Skeletal muscle satellite cell (primary cell): ENCODE measurements at regions not wholly inside any gene's neighbourhood (a gene's known extent, or its start where the extent isn't known, plus 50 kb on each side); places are given as distances from the start of the nearest gene placed in this dataset.

Source experiments
- H3K27me3 ChIP-seq: 2 replicates; pipeline ENCODE4 v1.7.0; 2013; ENCODE audit warnings: low read length; ENCODE audit not compliant: control insufficient read depth, insufficient read depth
- H3K36me3 ChIP-seq: 2 replicates; pipeline ENCODE4 v1.7.0; 2013; ENCODE audit warnings: mild to moderate bottlenecking, control low read depth, low read length; ENCODE audit not compliant: insufficient read depth
- H3K4me1 ChIP-seq: 2 replicates; pipeline ENCODE4 v1.7.0; 2013; ENCODE audit warnings: low read length; ENCODE audit not compliant: control insufficient read depth, insufficient read depth
- H3K4me2 ChIP-seq: 2 replicates; pipeline ENCODE4 v1.7.0; 2013; ENCODE audit warnings: mild to moderate bottlenecking, low read length
- H3K4me3 ChIP-seq: 2 replicates; pipeline ENCODE4 v1.7.0; 2013; ENCODE audit warnings: low read length
- H3K9ac ChIP-seq: 2 replicates; pipeline ENCODE4 v1.7.0; 2013; ENCODE audit warnings: mild to moderate bottlenecking, low read depth, low read length, moderate library complexity
- H3K9me3 ChIP-seq: replicated peaks from 2 replicates; pipeline ENCODE4 v1.7.0; 2013; ENCODE audit warnings: mild to moderate bottlenecking, control low read depth, low read length

DNA sequence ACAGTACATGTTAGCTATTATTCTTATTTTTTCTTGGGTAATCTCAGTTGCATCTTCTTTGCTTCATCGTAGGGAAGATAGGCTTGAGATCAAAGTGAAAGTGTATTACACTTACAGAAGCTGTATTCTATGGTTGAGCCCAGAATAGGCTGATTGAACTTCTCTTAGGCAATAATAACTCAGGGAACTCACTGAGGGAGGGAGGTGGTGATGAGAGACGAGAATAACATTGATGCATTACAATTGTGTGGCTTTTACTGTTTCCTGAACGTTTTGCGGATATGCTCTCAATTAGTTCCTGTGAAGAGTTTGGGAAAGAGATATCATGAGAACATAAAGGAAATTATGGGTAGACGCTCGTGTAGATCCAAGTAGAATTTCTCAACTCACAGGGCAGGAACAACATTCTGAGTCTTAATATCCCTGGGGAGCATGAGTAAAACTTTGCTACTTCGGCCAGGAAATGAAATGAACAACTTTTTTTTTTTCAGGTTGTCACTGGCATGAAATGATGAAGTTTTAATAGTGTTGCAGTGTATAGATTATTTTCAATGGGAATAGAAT, 302.2 kb downstream of the TUSC7 start:
- Histone ChIP-seq H3K4me3 (no peak overlapping the region), H3K9me3 (no peaks in the 10 kb centered on the region), H3K9ac (no peak overlapping the region), H3K4me1 (no peaks in the 10 kb centered on the region), H3K4me2 (no peak overlapping the region), H3K36me3 (no peaks in the 10 kb centered on the region), H3K27me3 (peaks cover 3% of the 10 kb centered on the region)

DNA sequence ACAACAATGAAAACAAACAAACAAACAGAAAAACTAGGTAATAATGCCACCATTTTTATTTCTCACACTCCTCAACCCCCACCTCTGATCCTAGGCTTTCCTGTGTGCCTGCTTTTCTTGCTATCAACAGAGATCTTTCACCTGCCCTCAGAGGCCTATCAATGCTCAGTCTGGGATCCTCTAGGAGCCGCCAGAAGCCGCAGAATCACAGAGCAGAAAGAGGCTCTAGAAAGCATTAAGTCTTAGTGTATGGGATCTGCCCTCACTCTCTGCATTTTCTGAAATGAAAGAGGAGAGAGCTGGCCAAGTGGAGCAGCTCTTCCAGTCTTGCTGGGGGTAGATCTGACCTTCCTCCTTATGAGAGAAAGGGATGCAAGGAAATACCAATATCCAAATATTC, 306.8 kb downstream of the TUSC7 start:
- Histone ChIP-seq H3K27me3 (peaks cover 3% of the 10 kb centered on the region), H3K36me3 (no peaks in the 10 kb centered on the region), H3K4me1 (peaks cover 3% of the 10 kb centered on the region), H3K4me2 (no peak overlapping the region), H3K9ac (no peak overlapping the region), H3K9me3 (no peaks in the 10 kb centered on the region), H3K4me3 (no peak overlapping the region)

DNA sequence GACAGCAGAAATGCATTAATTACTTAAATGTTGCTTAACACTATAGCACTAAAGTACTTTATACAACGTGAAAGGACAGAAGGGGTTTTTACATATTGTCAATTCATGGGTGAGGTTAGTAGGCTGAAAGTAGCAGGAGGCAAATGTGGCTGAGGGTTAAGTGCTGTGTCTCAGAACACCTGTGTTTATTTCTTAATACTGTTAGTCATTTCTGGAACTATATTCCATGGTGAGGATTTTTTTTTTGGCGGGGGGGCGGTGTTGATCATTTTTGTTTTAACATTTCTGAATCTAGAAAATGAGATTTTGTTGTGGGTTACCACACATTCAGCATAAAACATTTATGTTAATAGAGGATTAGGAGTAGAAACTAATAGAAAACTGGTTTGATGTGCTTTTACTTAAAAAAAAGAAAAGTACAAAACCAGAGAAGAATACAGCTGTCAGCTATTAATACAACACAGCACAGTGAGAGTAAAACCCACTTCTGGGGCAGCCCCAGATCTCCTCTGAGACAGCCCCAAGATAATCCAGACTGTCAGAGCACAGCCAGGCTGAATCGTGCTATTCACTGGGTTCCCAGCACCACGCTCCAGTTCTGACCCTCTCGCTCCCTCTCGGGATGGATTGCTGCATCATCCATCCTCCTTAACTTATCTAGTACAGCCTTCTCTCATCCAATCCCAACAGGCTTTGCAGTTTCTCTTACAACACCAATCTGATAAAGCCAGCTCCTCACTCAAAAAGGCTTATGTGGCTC, 307.7 kb downstream of the TUSC7 start:
- Histone ChIP-seq H3K9ac (no peak overlapping the region), H3K9me3 (no peaks in the 10 kb centered on the region)

DNA sequence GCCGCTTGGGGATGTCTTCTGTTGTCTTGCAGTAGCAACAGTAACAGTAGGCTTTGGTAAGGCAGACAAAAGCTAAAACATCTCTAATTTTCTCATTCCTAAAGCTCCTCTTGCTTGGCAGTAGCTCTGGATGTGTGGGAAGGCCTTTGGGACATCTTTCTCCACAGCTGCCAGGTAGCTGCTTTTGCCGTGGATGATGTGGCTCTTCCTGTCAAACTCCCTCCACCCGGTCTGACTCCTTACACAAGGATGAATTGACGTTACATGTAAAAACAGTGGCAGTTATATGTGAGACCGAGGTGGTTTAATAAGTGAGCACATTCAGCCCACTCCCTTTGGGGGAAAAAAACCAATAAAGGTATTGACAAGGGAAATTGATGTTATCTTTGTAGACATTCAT, 309.1 kb downstream of the TUSC7 start:
- Histone ChIP-seq H3K4me2 (peak overlapping the region; percentile 8), H3K36me3 (no peaks in the 10 kb centered on the region), H3K27me3 (peaks cover 3% of the 10 kb centered on the region), H3K4me1 (peaks cover 3% of the 10 kb centered on the region), H3K9me3 (no peaks in the 10 kb centered on the region), H3K4me3 (no peak overlapping the region), H3K9ac (no peak overlapping the region)

More for the DNA sequence above, 307.7 kb downstream of the TUSC7 start:
- Histone ChIP-seq H3K4me2 (no peak overlapping the region), H3K4me1 (peaks cover 3% of the 10 kb centered on the region), H3K27me3 (peaks cover 3% of the 10 kb centered on the region), H3K36me3 (no peaks in the 10 kb centered on the region), H3K4me3 (no peak overlapping the region)

DNA sequence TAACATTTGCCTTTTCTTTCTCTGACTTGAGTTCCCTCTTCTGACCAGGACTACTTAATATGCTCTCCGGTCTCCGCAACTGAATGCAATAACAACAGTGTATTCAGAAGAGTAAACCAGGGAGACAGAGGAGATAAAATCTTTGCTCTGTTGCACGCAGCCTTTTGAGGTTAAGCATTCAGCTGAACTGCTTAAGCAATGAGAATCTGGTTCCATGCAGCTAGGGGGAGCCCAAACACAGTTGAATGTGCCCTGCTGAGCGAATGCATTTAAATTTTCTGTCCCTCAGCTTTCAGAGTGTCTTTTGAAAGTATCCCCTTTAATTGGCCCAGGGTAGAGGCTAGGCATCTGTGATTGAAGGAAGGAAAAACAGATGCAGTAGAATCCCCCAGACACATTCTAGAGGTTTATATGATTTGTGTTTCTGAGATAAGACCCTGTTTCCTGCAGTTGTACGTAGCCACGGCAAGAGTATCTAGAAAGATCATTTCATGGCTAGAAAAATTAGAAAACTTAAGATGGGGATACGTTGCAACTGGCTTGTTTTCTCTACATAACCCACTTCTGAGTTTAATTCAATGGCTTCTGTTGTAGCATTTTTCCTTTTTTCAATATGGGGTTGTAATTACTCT, 309.6 kb downstream of the TUSC7 start:
- peaks cover 3% of the 10 kb centered on the region for H3K27me3 ChIP-seq
- H3K36me3 ChIP-seq: no peaks in the 10 kb centered on the region
- H3K4me1 ChIP-seq: peaks cover 3% of the 10 kb centered on the region
- no peaks in the 10 kb centered on the region for H3K9me3 ChIP-seq
- H3K4me2 ChIP-seq: peak overlapping the region; percentile 68
- H3K4me3 ChIP-seq: no peak overlapping the region
- H3K9ac ChIP-seq: peak overlapping the region; percentile 16

DNA sequence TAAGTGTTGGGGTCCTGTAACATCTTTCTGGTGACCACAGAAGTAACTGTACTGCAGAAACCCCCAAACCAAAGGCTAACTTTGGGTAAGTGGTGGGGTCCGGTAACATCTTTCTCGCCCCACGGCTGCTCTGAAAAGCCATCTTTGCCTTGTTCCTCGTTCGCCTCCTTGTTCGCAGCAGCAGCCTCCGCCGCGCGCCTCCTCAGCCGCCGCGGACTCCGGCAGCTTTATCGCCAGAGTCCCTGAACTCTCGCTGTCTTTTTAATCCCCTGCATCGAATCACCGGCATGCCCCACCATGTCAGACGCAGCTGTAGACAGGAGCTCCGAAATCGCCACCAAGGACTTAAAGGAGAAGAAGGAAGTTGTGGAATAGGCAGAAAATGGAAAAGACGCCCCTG, 316.8 kb downstream of the TUSC7 start:
- no peaks in the 10 kb centered on the region for H3K9me3 ChIP-seq
- no peaks in the 10 kb centered on the region for H3K36me3 ChIP-seq
- H3K4me3 ChIP-seq: no peak overlapping the region
- H3K27me3 ChIP-seq: no peaks in the 10 kb centered on the region
- H3K9ac ChIP-seq: no peak overlapping the region
- H3K4me2 ChIP-seq: no peak overlapping the region
- H3K4me1 ChIP-seq: no peaks in the 10 kb centered on the region

DNA sequence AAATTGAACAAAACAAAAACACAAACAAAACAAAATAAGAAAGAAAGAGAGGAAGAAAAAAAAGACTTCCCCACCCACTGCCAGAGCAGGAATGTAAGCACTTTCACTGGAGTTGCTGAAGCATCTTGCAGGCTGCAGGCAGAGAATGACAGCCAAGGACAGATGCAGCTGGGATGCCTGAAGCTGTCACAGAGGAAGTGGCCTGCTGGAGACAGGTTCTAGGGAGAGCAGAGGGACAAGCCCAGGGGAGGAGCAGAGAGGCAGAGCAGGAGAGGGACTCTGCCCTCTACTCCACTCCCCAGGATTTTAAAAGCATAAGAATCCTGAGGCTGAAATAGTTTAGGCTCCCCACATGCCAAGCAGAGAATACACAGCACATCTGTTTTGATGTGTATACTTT, 326.2 kb downstream of the TUSC7 start:
- Histone ChIP-seq H3K4me1 (peaks cover 23% of the 10 kb centered on the region), H3K27me3 (no peaks in the 10 kb centered on the region), H3K4me2 (peak overlapping the region; percentile 63), H3K36me3 (no peaks in the 10 kb centered on the region), H3K9me3 (no peaks in the 10 kb centered on the region), H3K4me3 (peak overlapping the region; percentile 16), H3K9ac (peak overlapping the region; percentile 30)

DNA sequence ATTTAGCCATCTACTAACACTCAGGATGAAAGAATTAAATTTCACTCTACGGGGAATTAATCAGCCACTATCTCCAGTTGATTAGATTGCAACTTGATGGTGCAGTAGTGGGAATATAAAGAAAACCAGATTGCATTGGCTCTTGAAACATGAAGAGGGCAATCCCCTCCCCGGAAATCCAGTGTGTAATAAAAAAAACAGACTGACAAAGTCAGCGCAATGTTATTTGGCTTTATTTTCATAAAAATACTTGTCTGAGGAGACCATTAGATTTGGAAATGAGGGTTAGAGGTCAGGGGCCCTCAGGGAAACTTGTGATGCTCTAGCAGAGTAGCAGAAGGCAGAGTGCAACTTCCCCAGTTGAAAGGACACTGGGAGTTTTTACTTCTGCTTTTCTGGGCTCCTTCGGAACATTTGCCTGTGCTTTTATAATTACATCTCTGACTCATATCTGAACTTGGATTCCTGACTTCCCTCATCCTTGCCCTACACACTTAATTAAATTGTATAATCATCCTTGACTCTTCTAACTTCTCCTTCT, 326.8 kb downstream of the TUSC7 start:
- H3K4me2 ChIP-seq: peak overlapping the region; percentile 63
- no peaks in the 10 kb centered on the region for H3K27me3 ChIP-seq
- H3K36me3 ChIP-seq: no peaks in the 10 kb centered on the region
- H3K4me3 ChIP-seq: peak overlapping the region; percentile 16
- peak overlapping the region; percentile 60 for H3K9ac ChIP-seq
- H3K4me1 ChIP-seq: peaks cover 23% of the 10 kb centered on the region
- H3K9me3 ChIP-seq: no peaks in the 10 kb centered on the region

DNA sequence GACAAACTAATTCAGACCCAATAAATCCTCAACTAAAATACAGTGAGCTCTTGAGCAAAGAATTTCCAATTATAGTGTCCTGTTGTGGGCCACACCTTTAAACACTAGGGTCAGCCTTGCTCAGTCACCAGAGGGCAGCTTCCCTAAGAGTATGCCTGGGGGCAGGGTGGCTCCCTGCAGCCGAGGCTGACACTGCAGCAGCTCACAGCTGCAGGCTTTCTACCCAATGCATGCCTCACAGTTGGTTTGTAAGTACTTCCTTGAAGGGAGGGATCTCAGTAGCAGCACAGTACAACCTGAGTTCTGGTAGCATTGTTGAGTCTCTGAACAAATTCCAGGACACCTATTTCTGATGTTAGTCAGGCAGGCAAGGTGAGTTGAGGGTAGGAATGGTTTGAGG, 335.6 kb downstream of the TUSC7 start:
- no peaks in the 10 kb centered on the region for H3K27me3 ChIP-seq
- no peaks in the 10 kb centered on the region for H3K9me3 ChIP-seq
- no peaks in the 10 kb centered on the region for H3K36me3 ChIP-seq
- peaks cover 6% of the 10 kb centered on the region for H3K4me1 ChIP-seq
- no peak overlapping the region for H3K4me2 ChIP-seq
- no peak overlapping the region for H3K4me3 ChIP-seq
- H3K9ac ChIP-seq: no peak overlapping the region

DNA sequence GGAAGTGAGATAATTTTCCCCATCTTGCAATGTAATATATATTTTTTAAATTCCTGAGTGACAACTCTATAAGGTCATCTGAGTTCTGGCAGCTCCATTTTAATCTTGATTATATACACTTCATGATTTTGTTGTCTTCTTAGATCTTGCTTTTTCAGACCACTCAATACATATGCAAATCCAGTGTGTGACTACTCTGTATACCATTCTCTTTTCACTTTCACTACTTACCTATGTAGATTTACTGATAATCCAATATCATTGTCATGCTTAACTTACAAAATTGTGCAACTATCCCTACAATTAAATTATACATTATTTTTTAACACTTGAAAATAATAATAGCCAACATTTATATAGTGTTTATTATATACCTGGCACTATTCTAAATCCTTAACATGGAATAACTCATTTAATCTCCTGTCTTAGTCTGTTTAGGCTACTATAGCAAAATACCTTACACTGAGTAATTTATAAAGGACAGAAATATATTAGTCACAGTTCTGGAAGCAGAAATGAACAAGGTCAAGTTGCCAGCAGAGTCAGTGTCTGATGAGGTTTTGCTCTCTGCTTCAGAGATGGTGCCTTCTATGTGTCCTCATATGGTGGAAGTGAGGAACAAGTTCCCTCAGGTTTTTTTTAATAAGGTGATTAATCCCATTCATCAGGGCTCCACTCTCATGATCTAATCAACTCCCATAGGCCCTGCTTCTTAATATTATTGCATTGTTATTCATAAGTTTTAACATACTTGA, 338.5 kb downstream of the TUSC7 start:
- H3K9ac ChIP-seq: no peak overlapping the region
- H3K4me3 ChIP-seq: no peak overlapping the region
- no peak overlapping the region for H3K4me2 ChIP-seq
- no peaks in the 10 kb centered on the region for H3K27me3 ChIP-seq
- no peaks in the 10 kb centered on the region for H3K36me3 ChIP-seq
- H3K9me3 ChIP-seq: no peaks in the 10 kb centered on the region
- peaks cover 14% of the 10 kb centered on the region for H3K4me1 ChIP-seq

DNA sequence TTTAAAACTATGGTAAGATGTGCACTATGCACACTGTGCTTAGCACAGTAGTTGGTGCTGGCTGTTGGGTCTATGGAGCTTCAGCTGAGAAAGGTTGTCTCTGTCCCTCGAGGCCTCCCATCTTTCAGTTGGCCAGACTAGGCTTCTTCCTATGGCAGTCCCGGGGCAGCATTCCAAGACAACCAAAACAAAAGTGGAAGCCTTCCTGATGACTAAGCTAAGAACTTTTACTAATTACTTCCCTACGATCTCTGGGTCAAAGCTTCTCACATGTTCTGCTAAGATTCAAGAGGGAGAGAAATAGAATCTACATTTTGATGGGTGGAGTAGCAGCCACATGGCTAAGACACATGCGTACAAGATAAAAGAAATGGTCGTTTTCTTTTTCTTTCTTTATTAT, 342.8 kb downstream of the TUSC7 start:
- Histone ChIP-seq H3K36me3 (no peaks in the 10 kb centered on the region), H3K4me2 (no peak overlapping the region), H3K9me3 (no peaks in the 10 kb centered on the region), H3K27me3 (no peaks in the 10 kb centered on the region), H3K4me3 (no peak overlapping the region), H3K9ac (no peak overlapping the region), H3K4me1 (peaks cover 14% of the 10 kb centered on the region)
